GM04504 (cell line): ENCODE measurements at regions not wholly inside any gene's neighbourhood (a gene's known extent, or its start where the extent isn't known, plus 50 kb on each side); places are given as distances from the start of the nearest gene placed in this dataset.
"Not testable (repeated sequence)": the region's sequence is repeated elsewhere in the genome, so short reads cannot be mapped to it uniquely, and the experiment has no call there.

Experiments used
- DNase-seq: peaks from one replicate; pipeline ENCODE4 v3.0.0-alpha.2; 2012; ENCODE audit warnings: low read depth

DNA sequence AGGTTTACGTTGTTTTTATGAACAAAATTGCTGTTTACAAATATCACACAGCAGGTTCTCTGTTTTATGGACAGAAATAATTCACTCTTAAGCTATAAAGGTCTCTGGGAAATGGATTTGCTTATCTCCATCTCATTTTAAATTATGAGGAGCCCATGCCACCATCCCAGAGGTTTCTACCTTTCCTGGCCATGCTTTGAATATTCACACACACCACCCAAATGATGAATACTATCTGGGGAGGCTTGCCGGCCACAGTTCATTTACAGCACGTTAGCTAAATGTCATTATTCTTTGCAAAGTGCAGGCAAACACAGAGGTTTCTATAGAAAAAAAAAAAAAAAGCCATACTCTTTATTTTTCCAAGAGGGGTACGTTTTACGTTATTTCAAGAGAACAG is 1446.7 kb downstream of the FAM181B start:
- no peak for DNase-seq

DNA sequence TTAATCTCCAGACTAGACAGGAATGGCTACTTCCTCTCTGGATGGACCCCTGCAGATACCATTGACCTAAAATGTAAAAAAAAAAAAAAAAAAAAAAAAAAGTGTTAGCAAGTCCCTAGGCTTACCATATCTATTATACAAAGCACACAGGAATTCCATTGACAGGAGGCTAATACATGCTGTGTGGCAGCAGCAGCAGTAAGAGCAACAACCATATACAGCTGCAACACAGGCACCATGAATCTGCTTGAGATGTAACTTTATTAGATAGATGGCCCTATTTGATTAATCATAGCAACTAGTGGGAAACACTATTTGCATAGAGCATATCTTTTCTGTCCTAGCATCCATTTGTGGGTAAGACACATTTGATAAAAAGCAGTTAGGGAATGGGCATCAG is 1447.1 kb downstream of the FAM181B start:
- DNase-seq: no peak

DNA sequence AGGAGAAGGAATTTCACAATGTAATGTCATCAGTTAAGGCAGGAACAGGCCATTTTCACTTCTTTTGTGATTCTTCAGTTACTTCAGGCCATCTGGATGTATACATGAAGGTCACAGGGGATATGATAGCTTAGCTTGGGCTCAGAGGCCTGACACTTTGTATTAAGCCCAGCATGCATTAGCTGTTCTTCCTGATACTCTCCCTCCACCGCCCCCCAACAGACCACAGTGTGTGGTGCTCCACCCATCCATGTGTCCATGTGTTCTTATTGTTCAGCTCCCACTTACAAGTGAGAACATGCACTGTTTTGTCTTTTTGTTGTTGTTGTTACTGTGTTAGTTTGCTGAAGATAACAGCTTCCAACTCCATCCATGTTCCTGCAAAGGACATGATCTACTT is 1453.4 kb downstream of the FAM181B start:
- DNase-seq: not testable (repeated sequence)

DNA sequence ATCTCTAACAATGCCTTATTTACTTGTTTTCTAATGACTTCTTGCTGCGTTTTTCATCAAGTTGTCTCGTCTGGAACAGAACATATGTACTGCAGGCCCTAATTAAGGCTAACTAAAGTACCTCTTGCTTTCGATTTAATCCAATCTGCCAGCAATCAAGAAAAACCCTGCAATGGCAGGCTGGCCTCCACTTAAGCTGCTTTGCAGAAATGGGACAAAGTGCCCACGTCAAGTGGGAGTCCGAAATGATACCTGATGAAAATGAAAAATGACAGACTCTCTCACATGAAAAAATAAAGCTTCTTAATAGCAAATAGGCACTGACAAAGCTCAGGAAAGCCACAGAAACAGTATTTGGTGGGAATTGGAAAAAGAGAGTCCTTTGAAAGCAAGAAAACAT is 1454.7 kb downstream of the FAM181B start:
- DNase-seq: no peak

DNA sequence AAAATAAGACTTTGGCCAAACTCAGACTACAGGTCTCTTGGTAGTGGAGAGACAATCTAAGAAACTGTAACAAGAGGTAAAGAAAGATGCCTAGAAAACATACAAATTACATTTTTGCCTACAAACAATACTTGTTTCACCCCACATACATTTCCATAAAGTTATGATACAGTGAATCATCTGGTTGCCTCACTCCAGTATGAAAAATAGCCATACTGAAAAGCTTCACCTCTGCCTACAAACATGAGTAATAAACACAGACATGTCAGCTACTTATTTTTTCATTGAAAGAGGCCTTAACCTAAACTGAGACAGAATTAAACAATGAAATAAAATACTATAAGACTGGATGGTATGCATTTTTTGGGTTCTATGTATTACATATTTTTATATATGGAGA is 1463.0 kb downstream of the FAM181B start:
- no peak for DNase-seq

DNA sequence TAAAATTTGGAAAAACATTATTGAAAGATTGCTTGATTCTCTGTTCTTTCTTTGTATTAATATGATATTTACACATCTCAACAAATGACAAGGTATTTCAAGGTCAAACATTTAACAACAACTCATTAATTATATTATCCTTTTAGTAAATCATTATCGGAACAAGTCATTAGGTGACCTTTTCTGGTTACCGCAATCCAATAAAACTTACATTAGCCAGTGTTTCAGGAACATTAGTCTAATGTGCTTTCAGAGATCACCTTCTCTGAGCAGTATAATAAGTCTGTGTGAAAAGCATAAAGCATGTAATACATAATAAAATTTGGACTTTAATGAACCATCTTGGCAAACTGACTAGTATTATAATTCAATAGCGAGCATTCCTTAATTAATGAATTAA is 1466.4 kb downstream of the FAM181B start:
- no peak for DNase-seq

DNA sequence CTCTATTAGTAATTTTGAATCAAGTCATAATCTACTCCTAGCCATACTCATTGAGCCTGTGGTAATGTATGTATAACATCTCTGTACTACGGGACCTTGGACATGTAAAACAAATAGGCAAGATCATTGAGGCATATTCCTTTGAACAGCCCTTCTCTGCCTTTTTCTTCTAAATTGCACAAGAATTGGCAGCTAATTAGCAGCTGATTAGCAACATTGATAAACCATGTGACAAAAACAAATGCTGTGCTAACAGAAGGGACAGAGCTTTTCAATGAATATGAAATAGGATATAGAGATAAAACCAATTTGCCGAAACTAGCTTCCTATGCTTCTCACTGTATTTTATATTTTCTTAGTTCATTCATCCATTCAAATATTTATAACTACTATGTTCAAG is 1474.2 kb downstream of the FAM181B start:
- no peak for DNase-seq

DNA sequence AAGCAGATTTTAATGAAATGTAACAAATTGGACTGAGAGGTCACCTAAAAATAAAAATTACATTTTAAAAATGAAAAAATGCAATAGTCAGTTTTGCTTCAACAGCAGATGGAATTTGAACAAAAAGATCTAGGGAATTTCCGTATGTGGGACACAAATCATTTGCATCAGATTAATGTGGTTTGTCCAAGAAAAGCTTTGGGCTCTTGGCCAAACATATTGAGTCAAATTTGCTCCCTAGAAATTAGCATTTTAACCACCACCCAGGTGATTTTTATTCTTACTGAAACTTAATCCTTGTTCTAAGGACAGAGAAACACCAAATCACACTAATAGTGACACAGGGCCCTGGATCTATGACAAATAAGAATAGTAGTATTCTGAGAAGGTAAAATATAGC is 1477.8 kb downstream of the FAM181B start:
- no peak for DNase-seq

DNA sequence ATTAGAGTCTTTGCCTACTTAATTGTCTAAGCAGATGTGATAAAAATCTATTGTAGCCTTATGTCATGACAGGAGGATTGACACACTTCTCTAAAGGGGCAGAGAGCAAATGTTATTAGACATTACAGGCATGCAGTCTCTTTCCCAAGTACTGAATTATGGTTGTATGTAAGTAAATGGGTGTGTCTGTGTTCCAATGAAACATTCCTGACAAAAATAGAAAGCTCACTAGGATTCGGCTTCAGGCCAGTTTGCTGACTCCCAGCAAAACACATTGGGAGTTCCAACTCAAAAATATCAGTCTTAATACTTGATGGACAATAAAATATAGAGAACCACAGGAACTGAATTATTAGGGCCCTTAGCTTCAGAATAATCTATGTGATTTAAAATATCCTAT is 1480.4 kb downstream of the FAM181B start:
- no peak for DNase-seq

DNA sequence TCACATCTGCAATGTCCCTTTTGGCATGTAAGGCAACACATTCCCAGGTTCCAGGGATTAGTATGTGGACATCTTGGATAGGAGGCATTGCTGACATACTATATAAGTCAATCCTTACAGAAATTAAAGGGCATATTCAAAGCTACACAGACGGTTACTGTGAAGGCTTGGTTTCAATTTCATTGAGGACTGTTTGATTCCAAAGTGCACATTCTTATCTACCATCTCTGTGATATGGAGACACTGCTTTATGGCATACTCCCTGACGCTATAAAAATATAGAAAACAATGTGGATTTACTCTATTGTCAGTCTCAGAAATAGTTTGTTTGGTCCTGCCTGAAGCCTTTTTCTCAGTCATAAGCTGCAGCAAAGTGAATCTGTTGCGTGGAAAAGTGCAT is 1486.7 kb downstream of the FAM181B start:
- no peak for DNase-seq

DNA sequence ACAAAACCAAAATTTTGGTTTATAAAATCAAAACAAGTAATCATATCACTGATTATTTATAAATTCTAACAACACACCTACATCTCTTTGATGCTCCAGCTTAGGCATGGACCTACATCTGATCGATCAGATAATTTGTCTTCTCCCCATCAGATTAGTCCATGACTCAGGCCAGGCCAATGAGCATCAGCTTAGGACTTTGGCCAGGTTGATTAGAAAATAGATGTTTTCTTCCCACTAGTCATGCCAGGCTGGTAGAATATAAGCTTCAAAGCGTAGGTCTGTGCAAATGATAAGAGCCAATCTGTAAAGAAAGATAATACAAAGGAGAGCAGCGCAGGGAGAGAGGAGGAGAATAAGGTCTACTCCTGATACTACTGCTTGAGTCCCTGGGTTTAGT is 1487.9 kb downstream of the FAM181B start:
- DNase-seq: no peak

DNA sequence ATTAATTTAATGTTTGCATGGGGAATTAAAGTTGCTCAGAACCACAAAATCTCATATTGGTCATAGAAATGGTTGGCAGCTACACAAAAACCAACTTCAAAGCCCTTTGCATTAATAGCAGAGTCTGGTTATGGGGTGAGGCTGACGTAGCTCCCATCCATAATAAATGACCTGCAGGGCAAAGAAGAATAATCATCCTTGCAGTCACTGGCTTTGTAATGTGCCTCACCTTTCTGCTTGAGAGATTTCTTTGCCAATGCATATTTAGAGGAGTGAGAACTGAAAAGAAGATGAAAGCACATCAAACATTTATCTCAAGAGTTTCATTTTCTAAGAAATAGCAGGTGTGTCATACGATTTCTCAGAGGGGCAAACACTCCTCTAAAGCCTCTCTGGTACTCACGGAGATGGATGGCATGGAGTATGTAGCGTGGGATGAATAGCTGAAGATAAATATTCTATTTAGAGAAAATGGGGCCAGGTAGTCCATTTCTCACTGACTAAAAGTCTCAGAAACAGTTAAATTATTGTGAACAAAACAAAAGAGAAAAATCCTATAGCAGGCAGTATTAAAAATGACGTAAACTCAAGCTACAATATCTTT is 1491.9 kb downstream of the FAM181B start:
- no peak for DNase-seq

DNA sequence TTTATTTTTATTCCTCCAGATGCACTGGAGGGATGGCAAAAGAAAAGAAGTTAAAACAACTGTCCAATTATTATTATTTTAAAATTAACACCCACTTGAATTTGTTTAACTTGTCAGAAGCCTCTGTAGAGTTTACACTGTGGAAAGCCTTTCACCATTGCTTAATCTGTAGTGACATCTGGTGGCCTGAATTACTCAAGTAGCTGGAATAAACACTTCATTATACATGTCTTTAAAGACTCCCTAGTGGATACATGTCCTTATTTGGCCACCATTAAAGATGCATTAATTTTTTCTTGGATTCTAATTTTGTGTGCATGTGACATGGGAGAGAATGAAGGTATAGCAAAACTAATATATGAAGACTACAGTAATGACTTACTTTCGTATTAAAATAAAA is 1496.5 kb downstream of the FAM181B start:
- DNase-seq: no peak

DNA sequence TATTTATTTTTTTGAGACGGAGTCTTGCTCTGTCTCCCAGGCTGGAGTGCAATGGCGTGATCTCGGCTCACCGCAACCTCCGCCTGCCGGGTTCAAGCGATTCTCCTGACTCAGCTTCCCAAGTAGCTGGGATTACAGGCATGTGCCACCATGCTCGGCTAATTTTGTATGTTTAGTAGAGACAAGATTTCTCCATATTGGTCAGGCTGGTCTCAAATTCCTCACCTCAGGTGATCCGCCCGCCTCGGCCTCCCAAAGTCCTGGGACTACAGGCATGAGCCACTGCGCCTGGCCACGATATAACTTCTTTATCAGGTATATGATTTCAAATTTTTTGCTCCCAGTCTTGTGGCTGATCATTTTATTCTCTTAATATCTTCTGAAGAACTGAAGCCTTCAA is 1506.3 kb downstream of the FAM181B start:
- not testable (repeated sequence) for DNase-seq

DNA sequence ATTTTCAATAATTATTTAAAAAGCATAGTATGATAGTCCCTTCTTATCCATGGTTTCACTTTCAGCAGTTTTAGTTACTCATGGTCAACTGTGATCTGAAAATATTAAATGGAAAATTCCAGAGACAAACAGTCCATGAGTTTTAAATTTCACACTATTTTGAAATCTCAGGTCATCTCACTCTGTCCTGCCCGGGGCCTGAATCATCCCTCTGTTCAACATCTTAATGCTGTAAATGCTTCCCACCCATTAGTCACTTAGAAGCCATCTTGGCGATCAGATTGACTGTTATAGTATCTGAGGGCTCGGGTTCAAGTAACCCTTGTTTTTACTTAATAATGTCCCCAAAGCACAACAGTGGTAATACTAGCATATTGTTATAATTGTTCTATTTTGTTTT is 1509.3 kb downstream of the FAM181B start:
- no peak for DNase-seq

DNA sequence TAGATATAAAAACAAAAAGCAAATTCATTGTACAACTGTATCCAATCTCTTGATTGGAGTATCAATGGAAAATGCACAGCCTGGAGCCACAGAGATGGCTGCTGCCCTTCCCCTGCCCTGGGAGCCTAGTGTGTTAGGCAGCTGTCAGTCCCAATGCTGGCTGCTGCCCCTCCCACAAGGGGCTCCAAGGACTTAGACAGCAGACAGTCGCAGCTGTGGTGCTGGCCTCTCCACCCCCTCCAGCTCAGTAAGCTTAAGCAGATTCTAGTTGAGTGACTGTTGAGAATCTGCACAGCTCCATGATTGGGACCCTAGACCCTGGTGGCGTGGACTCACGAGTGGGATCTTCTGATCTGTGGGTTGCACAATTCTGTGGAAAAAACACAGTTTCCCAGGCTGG is 1511.2 kb downstream of the FAM181B start:
- no peak for DNase-seq

DNA sequence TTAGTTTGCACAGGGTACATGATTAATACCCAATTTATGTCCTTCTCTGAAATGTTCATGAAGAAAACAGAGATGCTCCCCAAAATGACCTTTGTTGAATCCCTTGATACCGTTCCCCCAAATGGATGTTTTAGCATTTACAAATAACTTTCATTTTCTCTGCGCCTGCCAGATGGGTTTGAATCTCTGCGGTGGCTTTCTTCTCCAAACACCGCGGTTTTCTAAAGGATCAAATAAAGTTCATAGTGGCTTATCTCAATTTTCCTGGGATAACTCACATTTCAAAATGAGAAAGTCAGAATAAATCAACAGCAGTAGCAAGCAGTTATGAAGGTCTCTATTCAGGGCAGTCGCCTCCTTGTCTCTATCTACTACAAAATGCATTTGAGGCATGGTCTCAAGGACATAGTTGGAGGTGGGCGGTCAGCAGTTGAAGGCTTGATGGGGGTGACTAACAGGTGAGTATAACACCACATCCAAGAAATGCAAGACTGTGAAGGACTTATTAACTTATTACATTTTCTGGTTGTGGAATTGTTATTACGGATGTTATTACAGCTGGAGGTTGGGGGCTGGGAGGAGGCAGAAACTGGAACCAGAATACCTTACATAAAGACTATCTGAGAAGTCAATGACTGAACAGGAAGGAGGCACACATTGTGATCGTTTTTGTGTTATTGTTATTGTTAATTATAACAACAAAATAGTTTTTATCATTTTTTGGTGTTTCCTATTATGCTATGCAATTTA is 1513.3 kb downstream of the FAM181B start:
- no peak for DNase-seq

DNA sequence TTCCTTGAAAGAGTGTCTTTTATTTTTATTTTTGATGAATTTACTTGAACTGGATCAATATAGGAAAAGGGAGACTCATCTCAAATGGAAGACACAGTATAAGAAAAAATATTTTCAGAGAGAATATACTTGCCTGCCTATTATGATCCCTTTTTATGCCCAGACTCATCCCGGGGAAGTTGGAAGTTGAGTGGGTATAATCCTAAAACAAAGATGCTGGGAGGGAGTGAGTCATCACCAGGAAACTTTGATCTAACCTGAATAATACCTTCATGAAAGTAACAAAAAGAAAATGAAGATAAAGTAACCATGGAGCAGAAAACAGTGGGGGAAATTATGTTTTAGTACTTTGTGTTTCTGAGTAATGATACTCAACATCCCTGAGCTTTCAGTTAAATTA is 1514.0 kb downstream of the FAM181B start:
- DNase-seq: no peak

DNA sequence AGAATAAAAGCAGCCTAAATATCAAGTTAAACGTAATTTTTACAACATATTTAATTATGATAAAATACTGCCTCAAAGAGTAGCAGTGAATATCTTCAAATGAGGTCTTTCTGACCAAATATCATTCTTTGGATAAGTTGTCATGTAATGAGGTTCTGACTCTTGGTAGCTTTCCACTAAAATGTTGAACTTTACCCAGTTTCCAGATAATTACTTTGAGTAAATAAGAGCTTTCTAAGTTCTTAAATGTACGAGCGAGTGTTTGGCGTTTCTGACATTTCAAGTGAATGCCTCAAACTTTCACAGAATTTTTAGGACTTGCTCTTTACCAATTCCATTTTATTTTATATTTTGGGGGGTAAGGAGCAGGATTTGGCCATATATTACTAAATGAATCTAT is 1515.2 kb downstream of the FAM181B start:
- no peak for DNase-seq

DNA sequence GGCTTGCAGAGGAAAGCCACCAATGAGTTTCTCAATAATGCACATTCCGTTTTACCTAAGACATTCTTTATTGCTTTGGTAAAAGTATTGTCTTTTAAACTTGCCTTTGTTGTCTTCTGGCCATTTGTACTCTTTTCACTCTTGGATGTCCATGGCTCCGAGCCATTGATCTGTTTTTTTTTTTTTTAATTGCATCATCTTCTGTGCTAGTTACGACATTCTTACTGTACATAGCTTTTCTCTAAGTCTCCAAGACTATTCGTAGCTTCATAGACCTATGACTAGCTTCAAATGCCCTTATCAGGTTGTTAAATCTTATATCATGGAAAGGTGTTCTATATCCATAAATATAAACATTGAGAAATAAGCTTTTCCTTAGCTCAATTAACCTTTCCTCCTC is 1522.6 kb downstream of the FAM181B start:
- DNase-seq: no peak

DNA sequence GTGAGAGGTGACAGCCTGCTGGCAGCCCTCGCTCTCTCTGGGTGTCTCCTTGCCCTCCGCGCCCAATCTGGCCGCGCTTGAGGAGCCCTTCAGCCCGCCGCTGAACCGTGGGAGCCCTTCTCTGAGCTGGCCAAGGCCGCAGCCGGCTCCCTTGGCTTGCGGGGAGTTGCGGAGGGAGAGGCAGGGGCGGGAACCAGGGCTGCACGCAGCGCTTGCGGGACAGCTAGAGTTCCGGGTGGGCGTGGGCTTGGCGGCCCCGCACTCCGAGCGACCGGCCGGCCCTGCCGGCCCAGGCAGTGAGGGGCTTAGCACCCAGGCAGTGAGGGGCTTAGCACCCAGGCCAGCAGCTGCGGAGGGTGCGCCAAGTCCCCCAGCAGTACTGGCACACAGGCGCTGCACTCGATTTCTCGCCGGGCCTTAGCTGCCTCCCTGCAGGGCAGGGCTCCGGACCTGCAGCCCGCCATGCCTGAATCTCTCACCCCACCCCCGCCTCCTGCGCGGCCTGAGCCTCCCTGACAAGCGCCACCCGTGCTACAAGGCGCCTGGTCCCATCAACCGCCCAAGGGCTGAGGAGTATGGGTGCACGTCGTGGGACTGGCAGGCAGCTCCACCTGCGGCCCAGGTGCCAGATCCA is 1526.1 kb downstream of the FAM181B start:
- no peak for DNase-seq

DNA sequence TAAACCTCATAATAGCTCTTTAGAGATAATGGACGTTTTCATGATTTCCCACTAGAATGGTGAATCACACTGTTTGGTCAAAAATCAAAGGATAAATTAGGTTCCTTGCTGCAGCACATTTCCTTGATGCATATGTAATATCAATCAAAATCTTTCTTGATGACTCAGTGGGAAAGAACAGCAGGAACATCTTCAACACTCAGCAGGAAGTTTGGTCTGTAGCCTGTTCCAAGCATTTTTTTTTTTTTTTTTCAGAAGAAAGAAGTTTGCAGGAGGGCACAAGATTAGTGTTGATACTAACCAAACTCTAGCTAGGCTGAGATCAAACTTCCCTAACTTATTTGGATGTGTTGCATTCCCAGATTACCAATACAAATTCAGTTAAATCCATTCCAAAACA is 1529.8 kb downstream of the FAM181B start:
- DNase-seq: no peak

DNA sequence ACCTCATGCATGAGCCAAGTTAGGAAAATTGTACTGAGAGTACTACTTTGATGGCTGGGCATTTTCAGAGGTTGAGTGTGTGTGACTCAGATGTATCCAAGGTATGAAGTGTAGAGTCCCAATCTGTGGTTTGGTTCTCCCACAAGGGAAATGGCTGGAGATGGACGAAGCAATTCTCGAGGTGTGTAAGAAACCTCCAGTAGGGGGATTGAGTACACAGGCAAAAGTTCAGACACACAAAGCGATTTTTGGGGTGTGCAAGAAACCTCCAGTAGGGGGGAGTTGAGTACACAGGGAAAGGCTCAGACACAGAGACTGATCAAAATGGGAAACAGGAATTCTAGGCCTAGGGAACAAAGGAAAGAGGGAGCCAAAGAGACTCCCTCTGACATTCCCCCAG is 1536.3 kb downstream of the FAM181B start:
- no peak for DNase-seq

DNA sequence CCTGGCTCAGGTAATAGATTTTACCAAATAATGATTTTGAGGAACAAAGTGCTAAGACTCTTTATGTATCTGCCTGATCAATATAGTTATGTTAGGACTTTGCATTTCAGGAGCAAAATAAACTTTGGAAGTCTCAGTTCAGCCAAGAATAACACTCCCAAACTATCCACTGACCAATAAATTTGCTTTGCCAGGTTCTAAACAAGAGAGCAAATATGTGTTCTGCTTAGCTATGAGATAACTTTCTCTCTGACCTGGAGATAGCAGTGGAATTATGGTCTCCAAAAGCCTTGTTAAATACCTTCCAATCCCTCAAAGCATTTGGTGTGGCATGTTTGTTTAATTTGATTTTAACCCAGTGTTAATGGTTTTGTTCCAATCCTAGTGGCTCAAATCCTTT is 1541.1 kb downstream of the FAM181B start:
- no peak for DNase-seq
